K562 (cell line): ENCODE measurements at regions not wholly inside any gene's neighbourhood (a gene's known extent, or its start where the extent isn't known, plus 50 kb on each side); places are given as distances from the start of the nearest gene placed in this dataset.
A peak's percentile ranks its signal among the peaks of the same experiment; 100 is the strongest.

Experiments
- ATF4 ChIP-seq: fragments of 450-650 bp; formaldehyde crosslinking; IDR thresholded peaks from 2 replicates; pipeline ENCODE4 v1.4.0; 2022; ENCODE audit warnings: mild to moderate bottlenecking, moderate library complexity
- E2F1 ChIP-seq: sonication (generic); formaldehyde crosslinking; IDR thresholded peaks from 2 replicates; pipeline ENCODE4 v1.8.1; 2023; ENCODE audit warnings: mild to moderate bottlenecking, missing genetic modification reagents, moderate library complexity
- EP300 ChIP-seq: IDR thresholded peaks from 2 replicates; pipeline ENCODE4 v1.6.1; 2012; ENCODE audit warnings: low read length, improper control_type of control experiment
- GATAD2B ChIP-seq: fragments of 450-650 bp; IDR thresholded peaks from 2 replicates; pipeline ENCODE4 v1.6.1; 2017; ENCODE audit warnings: mild to moderate bottlenecking, borderline replicate concordance
- ILF3 ChIP-seq: fragments of 450-650 bp; IDR thresholded peaks from 2 replicates; pipeline ENCODE4 v1.6.1; 2018; ENCODE audit warnings: antibody characterized with exemption, mild to moderate bottlenecking, moderate library complexity, borderline replicate concordance
- KAT2B ChIP-seq: IDR thresholded peaks from one replicate; pipeline ENCODE4 v1.6.1; 2012; ENCODE audit warnings: low read depth, mild to moderate bottlenecking, control low read depth, inconsistent platforms, low read length, moderate library complexity
- MCM5 ChIP-seq: fragments of 450-650 bp; IDR thresholded peaks from 2 replicates; pipeline ENCODE4 v1.6.1; 2016; ENCODE audit warnings: low read depth
- MNT ChIP-seq, 2 experiments: fragments of 450-650 bp; conservative IDR thresholded peaks; 2 replicates each; pipeline ENCODE4 v1.6.1; 2017; ENCODE audit warnings: mild to moderate bottlenecking in 2 of 2, moderate library complexity in 2 of 2
- MYC ChIP-seq, 2 experiments: fragments of 250-450 bp in 1 of 2; sonication (Bioruptor Pico) in 1 of 2; IDR thresholded peaks; 2 replicates each; pipeline versions ENCODE4 v1.5.1 to v1.6.1; 2012 to 2021; ENCODE audit warnings: low read depth in 2 of 2, borderline replicate concordance in 1 of 2, improper control_type of control experiment in 1 of 2, low read length in 1 of 2, mild to moderate bottlenecking in 1 of 2, moderate library complexity in 1 of 2
- NCOR1 ChIP-seq: fragments of 450-650 bp; IDR thresholded peaks from 2 replicates; pipeline ENCODE4 v1.6.1; 2016; ENCODE audit warnings: mild to moderate bottlenecking, moderate library complexity
- NFRKB ChIP-seq: fragments of 450-650 bp; IDR thresholded peaks from 2 replicates; pipeline ENCODE4 v1.6.1; 2016; ENCODE audit warnings: low read depth
- RHOXF2B ChIP-seq: fragments of 250-450 bp; sonication (Bioruptor Pico); conservative IDR thresholded peaks from 2 replicates; pipeline ENCODE4 v1.5.1; 2021
- SNRNP70 ChIP-seq: fragments of 200-400 bp; formaldehyde crosslinking; optimal IDR thresholded peaks from 2 replicates; pipeline ENCODE3; 2017; ENCODE audit warnings: low read depth, low read length
- SP1 ChIP-seq: sonication (generic); formaldehyde crosslinking; IDR thresholded peaks from 2 replicates; pipeline ENCODE4 v1.8.1; 2022; ENCODE audit warnings: mild to moderate bottlenecking, missing genetic modification reagents
- STAG1 ChIP-seq: sonication (generic); formaldehyde crosslinking; IDR thresholded peaks from 2 replicates; pipeline ENCODE4 v1.5.0; 2020; ENCODE audit warnings: missing genetic modification reagents, borderline replicate concordance
- TCF3 ChIP-seq: sonication (generic); formaldehyde crosslinking; IDR thresholded peaks from 2 replicates; pipeline ENCODE4 v1.4.0; 2020; ENCODE audit warnings: mild to moderate bottlenecking, missing genetic modification reagents
- THAP7 ChIP-seq: fragments of 250-450 bp; sonication (Bioruptor Pico); IDR thresholded peaks from 2 replicates; pipeline ENCODE4 v1.5.0; 2021
- ZC3H11A ChIP-seq: IDR thresholded peaks from 2 replicates; pipeline ENCODE4 v1.6.1; 2012; ENCODE audit warnings: low read depth, low read length, improper control_type of control experiment
- ZMIZ1 ChIP-seq, 2 experiments: fragments of 150-350 bp in 1 of 2; IDR thresholded peaks; 2 replicates each; pipeline ENCODE4 v1.6.1; 2012 to 2016; ENCODE audit warnings: low read depth in 2 of 2, low read length in 2 of 2, mild to moderate bottlenecking in 1 of 2, moderate library complexity in 1 of 2

- TF ChIP-seq ZMIZ1 (IDR thresholded peaks at IDR 0.05; ENCODE audit: low read depth in 2 of 2, low read length in 2 of 2) (0 out of 4 replicates have a peak, but pooled peaks of 1 of the 2 experiments have one; percentile 35), ATF4 (CRISPR knock-in tag) (no peak), E2F1 (CRISPR knock-in tag) (no peak), SNRNP70 (no peak), EP300 (peak; percentile 26; the same call in 1 of the 2 replicates), STAG1 (CRISPR knock-in tag) (no peak), KAT2B (no peak), GATAD2B (no peak), TCF3 (CRISPR knock-in tag) (peak; percentile 73), ILF3 (no peak), MNT (conservative IDR thresholded peaks at IDR 0.05) (no peak), NFRKB (no peak), RHOXF2B (no peak), THAP7 (CRISPR knock-in tag) (no peak), SP1 (no peak), ZC3H11A (no peak), NCOR1 (peak; percentile 75), MCM5 (no peak), MYC (IDR thresholded peaks at IDR 0.05; ENCODE audit: low read depth, low read length) (no peak), MYC (CRISPR knock-in tag; IDR thresholded peaks at IDR 0.05; ENCODE audit: borderline replicate concordance, low read depth) (no peak)
Measured at GRCh38 chr17:22461460-22462145, 769.3 kb downstream of the KCNJ18 start (continued).
